ENCODE measurements at regions not wholly inside any gene's neighbourhood (a gene's known extent, or its start where the extent isn't known, plus 50 kb on each side); places are given as distances from the start of the nearest gene placed in this dataset.
"Not testable (repeated sequence)": the region's sequence is repeated elsewhere in the genome, so short reads cannot be mapped to it uniquely, and the experiment has no call there.

DNA sequence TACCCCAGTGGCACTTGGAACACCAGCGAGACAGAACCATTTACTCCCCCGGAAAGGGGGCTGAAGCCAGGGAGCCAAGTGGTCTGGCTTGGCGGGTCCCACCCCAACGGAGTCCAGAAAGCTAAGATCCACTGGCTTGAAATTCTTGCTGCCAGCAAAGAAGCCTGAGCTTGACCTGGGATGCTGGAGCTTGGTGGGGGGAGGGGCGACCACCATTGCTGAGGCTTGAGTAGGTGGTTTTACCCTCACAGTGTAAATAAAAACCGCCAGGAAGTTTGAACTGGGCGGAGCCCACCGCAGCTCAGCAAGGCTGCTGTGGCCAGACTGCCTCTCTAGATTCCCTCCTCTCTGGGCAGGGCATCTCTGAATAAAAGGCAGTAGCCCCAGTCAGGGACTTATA lies 62.8 kb downstream of the RPS24 start:
- H3K36me3 Mint-ChIP-seq = peaks cover 24% of the 10 kb centered on the region
- H3K27me3 Mint-ChIP-seq = peaks cover 28% of the 10 kb centered on the region
- peaks cover 20% of the 10 kb centered on the region for H3K4me1 Mint-ChIP-seq
- peak overlapping the region; percentile 40 for H3K4me3 Mint-ChIP-seq
- POLR2A ChIA-PET = interaction anchor here (0.7 to 1.6 kb wide), 3 partner anchors 9 to 34 kb away, joined by 3 to 6 read pairs (median 3); no protein-coding TSS in a partner anchor
- H3K27ac Mint-ChIP-seq = peak overlapping the region; percentile 48
- peaks cover 25% of the 10 kb centered on the region for H3K9me3 Mint-ChIP-seq
- not testable (repeated sequence) for ATAC-seq (ENCODE audit: low read depth)
- peak; percentile 62 for DNase-seq

GRCh38 chr10:78102593-78102992 lies 68.9 kb downstream of the RPS24 start:
- Mint-ChIP-seq H3K9me3 (peaks cover 43% of the 10 kb centered on the region), H3K36me3 (peaks cover 17% of the 10 kb centered on the region), H3K27me3 (peaks cover 30% of the 10 kb centered on the region)
- H3K4me3 Mint-ChIP-seq; ATAC-seq (ENCODE audit: low read depth); DNase-seq; H3K27ac Mint-ChIP-seq; H3K4me1 Mint-ChIP-seq; POLR2A ChIA-PET: not testable (repeated sequence)

- H3K4me3 Mint-ChIP-seq = no peak overlapping the region
- H3K27ac Mint-ChIP-seq = no peak overlapping the region
- H3K9me3 Mint-ChIP-seq = peaks cover 9% of the 10 kb centered on the region
- H3K4me1 Mint-ChIP-seq = no peaks in the 10 kb centered on the region
- DNase-seq = no peak
- POLR2A ChIA-PET = no interaction called here
- no peaks in the 10 kb centered on the region for H3K36me3 Mint-ChIP-seq
- no peak for ATAC-seq (ENCODE audit: low read depth)
- H3K27me3 Mint-ChIP-seq = peaks cover 20% of the 10 kb centered on the region
Observed at GRCh38 chr10:78109210-78109609, 75.5 kb downstream of the RPS24 start.

DNA sequence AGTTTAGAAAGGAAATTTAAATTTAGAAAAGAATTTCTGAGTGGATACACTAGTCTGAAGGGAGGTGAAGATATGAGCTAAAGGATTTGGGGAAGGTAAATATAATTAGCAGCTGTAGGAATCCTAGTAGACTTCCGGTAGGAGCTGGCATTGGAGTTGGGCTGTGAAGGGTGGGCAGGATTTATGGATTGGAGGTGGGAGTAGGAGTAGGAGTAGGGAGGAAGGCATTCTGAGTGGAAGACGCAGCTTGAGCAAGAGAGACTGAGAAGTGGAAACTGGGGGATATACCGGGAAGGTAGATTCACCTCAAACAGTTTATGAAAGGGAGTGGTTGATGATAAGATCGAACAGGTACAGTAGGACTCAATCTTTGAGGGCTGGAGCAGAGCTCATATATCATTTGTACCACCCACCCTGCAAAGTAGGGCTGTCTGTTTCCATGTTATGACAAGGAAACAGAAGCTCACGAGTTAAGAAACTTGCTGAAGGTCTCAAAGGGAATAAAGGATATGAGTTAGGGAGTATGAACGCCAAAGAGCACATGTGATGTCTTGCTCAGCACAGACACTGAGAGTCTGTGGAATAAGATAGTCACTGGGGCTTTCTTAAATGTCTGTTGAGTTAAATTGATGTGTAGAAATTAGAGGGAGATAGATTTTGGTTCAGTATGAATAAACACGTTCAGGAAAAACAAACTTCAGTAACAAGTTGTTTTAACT lies 81.6 kb downstream of the RPS24 start:
- no peak overlapping the region for H3K27ac Mint-ChIP-seq
- no peak overlapping the region for H3K4me3 Mint-ChIP-seq
- H3K9me3 Mint-ChIP-seq = peaks cover 6% of the 10 kb centered on the region
- POLR2A ChIA-PET = no interaction called here
- no peak for DNase-seq
- no peak for ATAC-seq (ENCODE audit: low read depth)
- H3K27me3 Mint-ChIP-seq = peaks cover 43% of the 10 kb centered on the region
- no peaks in the 10 kb centered on the region for H3K36me3 Mint-ChIP-seq
- H3K4me1 Mint-ChIP-seq = no peaks in the 10 kb centered on the region

GRCh38 chr10:78116361-78116760 lies 82.7 kb downstream of the RPS24 start:
- H3K27me3 Mint-ChIP-seq = peaks cover 46% of the 10 kb centered on the region
- DNase-seq (no peak), ATAC-seq (ENCODE audit: low read depth) (no peak)
- no peaks in the 10 kb centered on the region for H3K4me1 Mint-ChIP-seq
- peaks cover 13% of the 10 kb centered on the region for H3K9me3 Mint-ChIP-seq
- peaks cover 1% of the 10 kb centered on the region for H3K36me3 Mint-ChIP-seq
- H3K27ac Mint-ChIP-seq = no peak overlapping the region
- POLR2A ChIA-PET = no interaction called here
- no peak overlapping the region for H3K4me3 Mint-ChIP-seq

GRCh38 chr10:78118591-78118990 lies 84.9 kb downstream of the RPS24 start:
- POLR2A ChIA-PET = no interaction called here
- Mint-ChIP-seq H3K27me3 (peaks cover 43% of the 10 kb centered on the region), H3K27ac (no peak overlapping the region)

DNA sequence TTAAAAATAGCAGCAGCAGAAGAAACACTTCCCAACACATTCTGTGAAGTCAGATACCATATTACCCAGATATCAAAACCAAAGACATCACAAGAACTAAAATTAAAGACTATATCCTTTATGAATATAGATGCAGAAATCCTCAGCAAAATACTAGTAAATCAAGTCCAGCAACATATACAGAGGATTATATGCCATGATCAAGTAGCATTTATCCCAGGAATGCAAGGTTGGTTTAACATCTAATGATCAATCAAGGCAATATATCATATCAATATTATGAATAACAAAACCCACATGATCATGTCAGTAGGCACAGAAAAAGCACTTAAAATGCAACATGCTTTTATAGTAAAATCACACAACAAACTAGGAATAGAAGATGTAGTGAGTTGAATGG lies 88.1 kb downstream of the RPS24 start:
- Mint-ChIP-seq H3K27me3 (peaks cover 26% of the 10 kb centered on the region), H3K9me3 (peaks cover 23% of the 10 kb centered on the region), H3K4me3 (no peak overlapping the region), H3K4me1 (no peaks in the 10 kb centered on the region), H3K27ac (no peak overlapping the region), H3K36me3 (peaks cover 3% of the 10 kb centered on the region)
- POLR2A ChIA-PET = no interaction called here
- DNase-seq (no peak), ATAC-seq (ENCODE audit: low read depth) (no peak)

More at GRCh38 chr10:78118591-78118990, 84.9 kb downstream of the RPS24 start:
- DNase-seq (no peak), ATAC-seq (ENCODE audit: low read depth) (no peak)
- peaks cover 21% of the 10 kb centered on the region for H3K9me3 Mint-ChIP-seq
- H3K4me3 Mint-ChIP-seq = no peak overlapping the region
- no peaks in the 10 kb centered on the region for H3K4me1 Mint-ChIP-seq
- peaks cover 1% of the 10 kb centered on the region for H3K36me3 Mint-ChIP-seq

DNA sequence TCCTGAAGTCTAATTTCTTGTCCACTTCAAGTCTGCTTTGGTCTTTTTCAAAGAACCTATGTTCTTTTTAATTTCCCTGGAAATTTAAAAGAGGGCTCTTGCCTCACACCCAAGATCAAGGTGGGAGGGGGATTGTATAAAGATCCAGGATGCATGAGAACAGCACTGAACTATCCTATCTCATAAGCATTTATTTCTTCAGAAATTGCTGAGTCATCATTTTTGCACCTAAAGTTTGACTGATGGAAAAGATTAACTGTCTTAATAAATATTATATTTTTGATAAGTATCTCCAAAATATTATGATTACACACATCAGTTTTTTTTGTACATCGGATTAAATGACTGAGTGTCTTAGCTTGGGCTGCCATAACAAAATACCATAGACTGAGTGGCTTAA lies 90.5 kb downstream of the RPS24 start:
- Mint-ChIP-seq H3K36me3 (peaks cover 3% of the 10 kb centered on the region), H3K4me1 (no peaks in the 10 kb centered on the region), H3K9me3 (peaks cover 20% of the 10 kb centered on the region), H3K27ac (no peak overlapping the region), H3K27me3 (peaks cover 23% of the 10 kb centered on the region), H3K4me3 (no peak overlapping the region)
- ATAC-seq (ENCODE audit: low read depth) (no peak), DNase-seq (no peak)
- POLR2A ChIA-PET = no interaction called here

GRCh38 chr10:78129211-78129610 lies 95.5 kb downstream of the RPS24 start:
- H3K4me1 Mint-ChIP-seq = no peaks in the 10 kb centered on the region

GRCh38 chr10:78130966-78131710 lies 97.5 kb downstream of the RPS24 start:
- POLR2A ChIA-PET = interaction anchor here (0.6 kb wide), 1 partner anchor 10 kb away, joined by 3 read pairs; no protein-coding TSS in a partner anchor
- no peak overlapping the region for H3K4me3 Mint-ChIP-seq
- ATAC-seq (ENCODE audit: low read depth) (no peak), DNase-seq (no peak)
- H3K27ac Mint-ChIP-seq = no peak overlapping the region
- H3K9me3 Mint-ChIP-seq = no peaks in the 10 kb centered on the region
- peaks cover 20% of the 10 kb centered on the region for H3K27me3 Mint-ChIP-seq
- H3K36me3 Mint-ChIP-seq = no peaks in the 10 kb centered on the region
- H3K4me1 Mint-ChIP-seq = no peaks in the 10 kb centered on the region

More at GRCh38 chr10:78129211-78129610, 95.5 kb downstream of the RPS24 start:
- peaks cover 11% of the 10 kb centered on the region for H3K27me3 Mint-ChIP-seq
- H3K27ac Mint-ChIP-seq = no peak overlapping the region
- DNase-seq (no peak), ATAC-seq (ENCODE audit: low read depth) (no peak)
- peaks cover 2% of the 10 kb centered on the region for H3K36me3 Mint-ChIP-seq
- POLR2A ChIA-PET = no interaction called here
- H3K9me3 Mint-ChIP-seq = peaks cover 2% of the 10 kb centered on the region
- no peak overlapping the region for H3K4me3 Mint-ChIP-seq

DNA sequence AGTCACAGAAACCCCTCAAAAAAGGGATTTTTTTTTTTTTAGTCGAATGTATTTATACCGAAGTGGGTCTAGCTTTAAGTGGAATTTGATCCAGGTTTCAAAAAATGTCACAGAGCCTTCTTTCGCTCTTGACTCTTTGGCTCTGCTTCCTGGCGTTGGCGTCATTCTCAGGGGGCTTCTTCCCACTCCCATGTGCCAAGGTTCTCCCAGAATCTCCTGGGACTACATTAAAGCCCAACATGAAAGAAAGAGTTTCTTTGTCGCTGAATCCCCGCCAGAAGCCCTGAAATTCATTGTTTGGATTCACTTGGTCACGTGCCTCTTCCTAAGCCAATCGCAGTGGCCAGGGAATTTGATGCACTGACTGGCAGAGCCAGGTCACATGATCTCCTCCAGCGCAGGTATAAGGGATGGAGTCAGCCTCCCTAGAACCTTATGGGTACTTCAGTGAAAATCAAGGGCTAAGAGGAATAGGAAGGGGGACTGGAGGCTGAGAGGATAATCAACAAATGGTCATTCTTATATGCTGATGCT lies 101.2 kb downstream of the RPS24 start:
- H3K9me3 Mint-ChIP-seq = no peaks in the 10 kb centered on the region
- no peaks in the 10 kb centered on the region for H3K36me3 Mint-ChIP-seq
- no peak for DNase-seq
- no peaks in the 10 kb centered on the region for H3K4me1 Mint-ChIP-seq
- no peak overlapping the region for H3K27ac Mint-ChIP-seq
- ATAC-seq (ENCODE audit: low read depth) = no peak
- H3K27me3 Mint-ChIP-seq = peaks cover 23% of the 10 kb centered on the region
- no peak overlapping the region for H3K4me3 Mint-ChIP-seq
- POLR2A ChIA-PET = interaction anchor here (0.7 kb wide), 1 partner anchor 205 kb away, joined by 3 read pairs; no protein-coding TSS in a partner anchor

GRCh38 chr10:78137147-78137546 lies 103.5 kb downstream of the RPS24 start:
- DNase-seq (no peak), ATAC-seq (ENCODE audit: low read depth) (no peak)
- POLR2A ChIA-PET = no interaction called here
- Mint-ChIP-seq H3K27ac (no peak overlapping the region), H3K9me3 (no peaks in the 10 kb centered on the region), H3K36me3 (no peaks in the 10 kb centered on the region), H3K27me3 (peaks cover 24% of the 10 kb centered on the region), H3K4me1 (no peaks in the 10 kb centered on the region), H3K4me3 (no peak overlapping the region)

DNA sequence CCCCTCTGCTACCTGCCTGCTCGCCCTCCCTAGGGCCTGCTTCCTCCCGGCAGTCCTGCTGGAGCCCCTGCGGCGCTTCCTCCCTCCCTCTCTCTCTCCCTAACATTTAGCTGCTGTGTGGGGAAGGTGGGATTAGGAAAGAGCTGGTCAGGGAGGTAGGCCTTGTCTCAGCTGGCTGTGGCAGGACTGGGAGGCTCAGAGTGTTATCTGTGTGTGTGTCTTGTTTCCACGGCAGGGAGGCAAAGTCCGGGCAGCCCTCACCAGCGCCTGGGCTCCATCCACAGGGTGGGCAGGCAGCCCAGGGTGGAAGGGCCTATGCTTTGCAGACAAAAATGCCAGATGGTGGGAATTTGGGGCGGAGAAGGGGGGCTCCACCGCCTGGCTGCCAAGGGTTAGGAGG lies 105.7 kb downstream of the RPS24 start:
- H3K36me3 Mint-ChIP-seq = peaks cover 2% of the 10 kb centered on the region
- POLR2A ChIA-PET = no interaction called here
- H3K4me1 Mint-ChIP-seq = no peaks in the 10 kb centered on the region
- ATAC-seq (ENCODE audit: low read depth) (no peak), DNase-seq (no peak)
- peaks cover 29% of the 10 kb centered on the region for H3K27me3 Mint-ChIP-seq
- H3K9me3 Mint-ChIP-seq = peaks cover 3% of the 10 kb centered on the region
- no peak overlapping the region for H3K4me3 Mint-ChIP-seq
- no peak overlapping the region for H3K27ac Mint-ChIP-seq
